ENCODE measurements at regions not wholly inside any gene's neighbourhood (a gene's known extent, or its start where the extent isn't known, plus 50 kb on each side); places are given as distances from the start of the nearest gene placed in this dataset.

DNA sequence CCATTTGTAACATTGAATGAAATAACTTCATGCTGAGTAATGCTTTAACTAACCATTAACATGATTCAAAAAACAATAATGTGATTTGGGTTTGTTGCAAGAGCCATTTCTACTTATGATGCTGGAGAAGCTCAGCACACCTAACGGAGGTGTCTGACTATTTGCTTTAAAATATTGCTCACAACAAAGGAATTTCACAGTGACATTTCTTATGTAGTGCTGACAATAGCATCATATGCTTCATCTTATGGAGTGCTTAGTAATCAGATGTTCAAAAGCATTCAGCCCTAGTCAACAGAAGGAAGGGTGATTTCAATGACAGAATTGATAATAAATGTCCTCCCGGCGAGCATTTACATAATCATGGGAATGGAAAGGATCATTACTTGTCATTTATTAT is 1003.3 kb upstream of the COX7C start:
- no peaks in the 10 kb centered on the region for H3K36me3 ChIP-seq (ENCODE audit: control insufficient read depth, insufficient read depth, low read length)
- TF ChIP-seq SIN3A (IDR thresholded peaks at IDR 0.05; ENCODE audit: borderline replicate concordance, insufficient read depth, low read depth, low read length) (no peak), REST (IDR thresholded peaks at IDR 0.05; ENCODE audit: insufficient read depth in 1 of 2, low read depth in 2 of 2, low read length in 1 of 2) (no peak), TCF7L2 (IDR thresholded peaks at IDR 0.05; ENCODE audit: low read depth, low read length) (no peak), POLR2AphosphoS5 (IDR thresholded peaks at IDR 0.05; ENCODE audit: low read depth, low read length) (no peak)
- TF ChIP-seq, protein P1, sequence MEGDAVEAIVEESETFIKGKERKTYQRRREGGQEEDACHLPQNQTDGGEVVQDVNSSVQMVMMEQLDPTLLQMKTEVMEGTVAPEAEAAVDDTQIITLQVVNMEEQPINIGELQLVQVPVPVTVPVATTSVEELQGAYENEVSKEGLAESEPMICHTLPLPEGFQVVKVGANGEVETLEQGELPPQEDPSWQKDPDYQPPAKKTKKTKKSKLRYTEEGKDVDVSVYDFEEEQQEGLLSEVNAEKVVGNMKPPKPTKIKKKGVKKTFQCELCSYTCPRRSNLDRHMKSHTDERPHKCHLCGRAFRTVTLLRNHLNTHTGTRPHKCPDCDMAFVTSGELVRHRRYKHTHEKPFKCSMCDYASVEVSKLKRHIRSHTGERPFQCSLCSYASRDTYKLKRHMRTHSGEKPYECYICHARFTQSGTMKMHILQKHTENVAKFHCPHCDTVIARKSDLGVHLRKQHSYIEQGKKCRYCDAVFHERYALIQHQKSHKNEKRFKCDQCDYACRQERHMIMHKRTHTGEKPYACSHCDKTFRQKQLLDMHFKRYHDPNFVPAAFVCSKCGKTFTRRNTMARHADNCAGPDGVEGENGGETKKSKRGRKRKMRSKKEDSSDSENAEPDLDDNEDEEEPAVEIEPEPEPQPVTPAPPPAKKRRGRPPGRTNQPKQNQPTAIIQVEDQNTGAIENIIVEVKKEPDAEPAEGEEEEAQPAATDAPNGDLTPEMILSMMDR (IDR thresholded peaks at IDR 0.05), result no peak
- no peak for DNase-seq (ENCODE audit: low read depth, low spot score)
- ATAC-seq, result no peak
- no peak overlapping the region for H3K27ac ChIP-seq (ENCODE audit: low read length)
- no peaks in the 10 kb centered on the region for H3K27me3 ChIP-seq (ENCODE audit: control insufficient read depth, insufficient read depth, low read length)
- in situ Hi-C loops (cut with HindIII; ENCODE audit: low pct_unique_long_range_greater_than_20kb, low sequenced_read_pairs), result no loop called here
- ChIA-PET CTCF (no interaction called here), POLR2A (no interaction called here)
- intact Hi-C loops (cut with micrococcal nuclease; ENCODE audit: unreplicated experiment), result no loop called here
- no peaks in the 10 kb centered on the region for H3K9me3 ChIP-seq (ENCODE audit: control insufficient read depth, insufficient read depth, low read depth, low read length)
- no peak overlapping the region for H3K4me3 ChIP-seq (ENCODE audit: low read depth in 2 of 2, low read length in 2 of 2)
- no peaks in the 10 kb centered on the region for H3K4me1 ChIP-seq (ENCODE audit: control insufficient read depth, insufficient read depth, low read length)
- BruUV-seq (replicated peaks), result no TSS peak

DNA sequence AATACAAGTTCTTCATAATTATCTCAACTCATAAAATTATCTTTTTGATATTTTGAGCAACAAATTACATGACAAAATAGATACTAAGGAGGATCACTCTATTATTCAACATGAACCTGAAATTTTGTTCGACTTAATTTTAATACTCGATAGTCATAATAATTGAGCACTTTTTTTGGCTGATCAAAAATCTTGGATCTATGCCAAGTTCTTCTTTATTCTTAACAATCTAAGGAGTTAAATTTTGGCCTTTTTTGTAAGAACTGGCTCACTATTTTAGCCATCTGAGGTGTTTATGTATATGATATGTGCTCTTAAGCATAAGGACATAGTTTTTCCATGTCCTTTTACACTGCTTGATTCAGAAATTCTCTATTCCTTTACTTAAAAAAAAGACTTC is 996.1 kb upstream of the COX7C start:
- Histone ChIP-seq H3K27me3 (ENCODE audit: control insufficient read depth, insufficient read depth, low read length) (no peaks in the 10 kb centered on the region), H3K4me3 (ENCODE audit: low read depth in 2 of 2, low read length in 2 of 2) (no peak overlapping the region), H3K4me1 (ENCODE audit: control insufficient read depth, insufficient read depth, low read length) (no peaks in the 10 kb centered on the region), H3K9me3 (ENCODE audit: control insufficient read depth, insufficient read depth, low read depth, low read length) (no peaks in the 10 kb centered on the region), H3K27ac (ENCODE audit: low read length) (no peak overlapping the region), H3K36me3 (ENCODE audit: control insufficient read depth, insufficient read depth, low read length) (no peaks in the 10 kb centered on the region)
- CTCF ChIA-PET, result no interaction called here
- DNase-seq (ENCODE audit: low read depth, low spot score) (no peak), ATAC-seq (no peak)
- POLR2A ChIA-PET, result no interaction called here
- in situ Hi-C loops (cut with HindIII; ENCODE audit: low pct_unique_long_range_greater_than_20kb, low sequenced_read_pairs), result no loop called here
- TF ChIP-seq, protein P1 (IDR thresholded peaks at IDR 0.05), result no peak
- TF ChIP-seq POLR2AphosphoS5 (IDR thresholded peaks at IDR 0.05; ENCODE audit: low read depth, low read length) (no peak), SIN3A (IDR thresholded peaks at IDR 0.05; ENCODE audit: borderline replicate concordance, insufficient read depth, low read depth, low read length) (no peak), TCF7L2 (IDR thresholded peaks at IDR 0.05; ENCODE audit: low read depth, low read length) (no peak), REST (IDR thresholded peaks at IDR 0.05; ENCODE audit: insufficient read depth in 1 of 2, low read depth in 2 of 2, low read length in 1 of 2) (no peak)
- intact Hi-C loops (cut with micrococcal nuclease; ENCODE audit: unreplicated experiment), result no loop called here
- no TSS peak for BruUV-seq (replicated peaks)

Data from Panc1 (cell line).